NT2/D1 (cell line): ENCODE measurements at regions not wholly inside any gene's neighbourhood (a gene's known extent, or its start where the extent isn't known, plus 50 kb on each side); places are given as distances from the start of the nearest gene placed in this dataset.

Experiments
- SUZ12 ChIP-seq: IDR thresholded peaks from 2 replicates; pipeline ENCODE4 v1.6.1; 2011; ENCODE audit not compliant: insufficient read length, insufficient read depth; ENCODE audit errors: extremely low read depth
- YY1 ChIP-seq: IDR thresholded peaks from 2 replicates; pipeline ENCODE4 v1.6.1; 2011; ENCODE audit not compliant: insufficient read length, insufficient read depth

DNA sequence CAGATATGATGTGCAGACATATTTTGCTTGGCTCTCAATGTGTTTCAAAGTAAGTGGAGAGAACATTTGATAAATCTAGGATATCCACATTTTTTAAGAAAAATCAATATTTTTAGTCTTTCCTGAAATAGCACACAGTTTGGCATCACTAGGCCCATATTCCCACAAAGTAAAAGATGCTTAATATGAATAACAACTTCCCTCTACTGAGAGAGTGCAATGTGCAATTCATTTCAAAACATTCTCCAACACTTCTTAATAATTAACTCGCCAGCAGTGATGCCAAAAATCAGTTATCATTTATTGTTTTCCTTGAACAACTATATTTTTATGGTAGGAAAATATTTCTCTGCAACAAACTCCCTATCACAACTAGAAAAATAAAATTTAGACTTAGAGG is 800.2 kb upstream of the MBL2 start:
- TF ChIP-seq SUZ12 (no peak), YY1 (no peak)
